DMS 273 (cell line): ENCODE measurements at regions not wholly inside any gene's neighbourhood (a gene's known extent, or its start where the extent isn't known, plus 50 kb on each side); places are given as distances from the start of the nearest gene placed in this dataset.

Experiments
- DNase-seq: peaks from one replicate; lab custom pipeline; 2025; ENCODE audit not compliant: unreplicated experiment; lab: John Stamatoyannopoulos, UW

DNA sequence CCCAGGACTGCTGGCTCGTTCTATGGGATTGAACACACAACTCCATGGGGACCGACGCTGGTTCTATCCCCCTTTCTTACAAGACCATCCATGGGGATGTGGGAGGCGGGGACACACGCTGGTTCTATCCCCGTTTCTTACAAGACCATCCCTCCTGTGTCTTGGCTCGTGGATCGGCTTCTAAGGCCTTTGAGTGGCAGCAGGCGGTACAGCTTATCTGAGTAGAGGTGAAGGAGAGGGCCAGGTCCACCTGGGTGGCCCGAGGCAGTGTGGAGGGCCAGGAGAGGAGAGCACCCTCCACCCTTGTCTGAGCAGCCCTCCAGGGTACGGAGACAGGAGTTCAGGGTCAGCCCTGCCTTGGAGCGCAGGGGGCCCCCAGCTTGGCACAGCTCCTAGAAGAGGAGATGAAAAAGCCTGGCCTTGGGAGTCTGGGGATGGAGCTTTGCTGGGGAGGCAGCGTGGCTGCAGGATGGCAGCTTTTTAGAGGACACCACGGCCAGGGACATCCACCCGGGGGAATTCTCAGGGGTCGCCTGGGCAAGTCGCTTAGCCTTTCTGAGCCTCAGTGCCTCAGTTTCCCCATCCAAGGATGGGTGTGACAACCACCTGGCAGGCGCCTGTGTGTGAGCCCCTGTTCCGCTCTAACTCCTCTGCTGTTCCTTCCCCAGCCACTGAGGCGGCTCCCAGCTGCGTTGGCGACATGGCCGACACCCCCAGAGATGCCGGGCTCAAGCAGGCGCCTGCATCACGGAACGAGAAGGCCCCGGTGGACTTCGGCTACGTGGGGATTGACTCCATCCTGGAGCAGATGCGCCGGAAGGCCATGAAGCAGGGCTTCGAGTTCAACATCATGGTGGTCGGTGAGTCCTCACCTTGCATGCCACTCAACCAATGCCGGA lies 341.0 kb downstream of the SEC14L1 start:
- no peak for DNase-seq

DNA sequence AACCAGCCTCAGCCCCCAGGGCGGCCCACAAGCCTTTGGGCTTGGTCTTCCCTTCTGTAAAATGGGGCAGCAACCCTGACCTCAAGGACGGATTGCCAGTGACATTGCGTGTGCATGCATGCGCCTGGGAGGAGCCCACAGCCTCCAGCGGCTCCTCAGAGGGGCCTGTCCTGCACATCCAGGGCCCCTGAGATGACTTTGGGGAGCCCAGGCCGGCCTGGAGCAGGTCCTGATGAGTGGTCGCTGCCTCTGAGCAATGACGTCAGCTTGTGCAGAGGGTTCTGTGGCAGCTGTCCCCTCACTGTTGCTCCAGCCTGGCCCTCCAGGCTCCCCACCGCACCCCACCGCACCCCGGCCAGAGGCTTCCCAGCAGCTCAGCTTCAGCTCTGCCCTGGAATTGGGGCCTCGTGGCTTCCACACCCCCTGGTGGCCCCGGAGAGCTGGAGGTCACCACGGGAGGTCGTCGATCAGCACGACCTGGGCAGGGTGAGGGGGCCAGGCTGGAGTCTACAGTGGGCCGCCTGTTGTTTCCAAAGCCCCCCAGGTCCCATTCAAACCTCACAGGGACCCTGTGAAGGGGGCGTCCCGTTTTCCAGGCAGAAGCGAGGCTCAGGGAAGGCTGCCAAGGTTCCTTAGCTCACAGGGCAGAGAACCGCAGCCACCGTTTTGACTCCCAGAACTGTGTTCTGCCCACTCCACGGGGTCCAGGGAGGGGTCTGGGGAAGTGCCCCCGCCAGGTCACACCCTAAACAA lies 341.8 kb downstream of the SEC14L1 start:
- DNase-seq = no peak

DNA sequence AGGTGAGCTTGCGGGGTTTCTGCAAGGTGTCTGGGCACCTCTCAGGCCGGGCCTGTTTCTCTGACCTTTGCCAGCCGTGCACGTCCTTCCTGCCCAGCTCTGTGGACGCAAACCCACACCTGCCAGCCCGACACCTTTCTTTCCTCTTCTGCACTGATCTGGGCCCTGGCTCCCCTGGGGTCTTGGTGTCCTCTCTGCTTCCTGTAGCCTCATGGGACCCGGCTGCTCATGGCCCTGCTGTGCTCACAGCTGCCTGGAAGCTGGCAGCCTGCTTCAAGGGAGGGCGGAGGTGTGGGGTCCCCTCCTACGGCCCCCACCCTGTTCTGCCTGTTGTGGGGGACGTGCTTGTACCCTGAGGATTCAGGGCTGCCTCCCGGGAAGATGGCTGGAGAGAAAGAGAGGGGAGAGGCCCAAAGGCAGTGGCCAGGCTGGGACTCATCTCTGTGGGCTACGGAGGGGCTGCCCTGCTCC lies 342.4 kb downstream of the SEC14L1 start:
- no peak for DNase-seq

DNA sequence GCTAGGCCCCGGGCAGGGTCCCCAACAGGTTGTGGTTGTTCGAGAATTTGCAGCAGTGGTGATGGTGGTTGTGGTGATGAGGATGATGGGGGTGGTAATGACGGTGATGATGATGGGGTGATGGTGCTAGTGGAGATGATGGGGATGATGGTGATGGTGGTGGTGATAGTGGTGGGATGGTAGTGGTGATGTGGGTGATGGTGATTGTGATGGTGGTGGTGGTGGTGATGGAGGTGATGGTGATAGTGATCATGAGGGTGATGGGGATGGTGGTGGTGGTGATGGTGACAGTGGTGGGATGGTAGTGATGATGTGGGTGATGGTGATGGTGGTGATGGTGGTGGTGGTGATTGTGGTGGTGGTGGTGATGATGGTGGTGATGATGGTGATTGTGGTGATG lies 343.3 kb downstream of the SEC14L1 start:
- no peak for DNase-seq

DNA sequence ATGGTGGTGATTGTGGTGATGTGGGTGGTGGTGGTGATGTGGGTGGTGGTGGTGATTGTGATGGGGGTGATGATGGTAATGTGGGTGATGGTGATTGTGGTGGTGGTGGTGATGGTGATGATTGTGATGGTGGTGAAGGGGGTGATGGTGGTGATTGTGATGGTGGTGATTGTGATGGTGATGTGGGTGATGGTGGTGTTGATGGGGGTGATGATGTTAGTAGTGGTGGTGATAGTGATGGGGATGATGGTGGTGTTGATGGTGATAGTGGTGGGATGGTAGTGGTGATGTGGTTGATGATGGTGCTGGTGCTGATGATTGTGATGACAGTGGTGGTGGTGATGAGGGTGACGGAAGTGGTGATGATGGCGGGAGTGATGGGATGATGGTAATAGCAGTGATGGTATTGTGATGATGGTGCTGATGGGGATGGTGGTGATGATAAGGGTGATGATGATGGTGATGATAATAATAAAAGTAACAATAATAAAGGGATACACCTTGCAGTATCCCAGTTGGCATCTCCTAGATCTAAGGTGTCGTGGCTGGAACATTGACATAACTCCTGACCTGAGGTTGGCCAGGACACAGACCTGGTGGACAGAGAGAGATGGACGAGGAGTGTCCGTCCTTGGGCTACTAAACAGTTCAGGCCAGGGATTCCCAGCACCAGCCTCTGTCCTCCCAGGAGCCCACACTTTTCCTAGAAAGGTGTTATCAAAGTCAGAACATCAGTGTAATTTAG lies 344.5 kb downstream of the SEC14L1 start:
- DNase-seq = no peak

DNA sequence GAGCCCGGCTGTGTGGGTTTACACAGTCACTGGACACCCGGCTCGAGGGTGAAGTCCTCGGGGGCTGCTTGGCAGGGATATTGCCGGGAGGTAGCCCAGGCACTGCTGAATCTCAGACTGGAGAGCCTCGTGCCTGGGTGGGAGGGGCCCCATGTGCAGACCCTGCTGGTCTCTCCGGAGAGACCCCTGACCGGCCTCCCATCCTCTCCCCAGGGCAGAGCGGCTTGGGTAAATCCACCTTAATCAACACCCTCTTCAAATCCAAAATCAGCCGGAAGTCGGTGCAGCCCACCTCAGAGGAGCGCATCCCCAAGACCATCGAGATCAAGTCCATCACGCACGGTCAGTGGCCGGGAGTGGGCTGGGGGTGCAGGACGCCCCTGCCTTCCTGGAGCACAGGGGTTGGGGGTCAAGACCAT lies 346.5 kb downstream of the SEC14L1 start:
- no peak for DNase-seq

DNA sequence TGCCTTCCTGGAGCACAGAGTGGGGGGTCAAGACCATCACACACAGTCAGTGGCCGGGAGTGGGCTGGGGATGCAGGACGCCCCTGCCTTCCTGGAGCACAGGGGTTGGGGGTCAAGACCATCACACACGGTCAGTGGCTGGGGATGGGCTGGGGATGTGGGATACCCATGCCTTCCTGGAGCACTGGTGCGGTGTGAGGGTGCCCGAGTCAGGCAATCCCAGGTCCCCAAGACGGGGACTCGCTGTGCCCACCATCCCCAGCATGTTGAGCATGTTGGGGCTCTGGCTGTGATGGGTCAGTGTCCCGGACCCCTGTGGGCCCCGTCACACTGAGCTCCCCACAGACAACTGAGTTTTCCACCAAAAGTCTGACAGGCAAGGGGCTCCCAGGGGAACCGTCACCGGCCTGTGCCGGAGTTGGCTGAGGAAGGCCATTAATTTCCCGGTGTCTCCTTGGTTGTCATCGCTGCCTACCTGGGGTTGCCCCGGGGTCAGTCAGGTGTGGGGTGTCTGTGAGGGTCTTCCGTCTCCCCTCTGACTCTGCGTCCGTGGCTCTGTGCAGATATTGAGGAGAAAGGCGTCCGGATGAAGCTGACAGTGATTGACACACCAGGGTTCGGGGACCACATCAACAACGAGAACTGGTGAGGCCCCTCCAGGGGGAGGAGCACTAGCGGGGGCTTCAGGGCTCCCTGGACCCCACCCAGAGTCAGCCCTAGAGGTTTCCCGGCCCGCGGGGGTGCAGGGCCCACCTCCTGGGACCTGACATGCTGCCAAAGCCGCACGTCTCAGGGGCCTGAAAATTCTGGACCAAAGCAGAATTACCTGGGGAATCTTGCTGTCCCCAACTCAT lies 347.1 kb downstream of the SEC14L1 start:
- no peak for DNase-seq

DNA sequence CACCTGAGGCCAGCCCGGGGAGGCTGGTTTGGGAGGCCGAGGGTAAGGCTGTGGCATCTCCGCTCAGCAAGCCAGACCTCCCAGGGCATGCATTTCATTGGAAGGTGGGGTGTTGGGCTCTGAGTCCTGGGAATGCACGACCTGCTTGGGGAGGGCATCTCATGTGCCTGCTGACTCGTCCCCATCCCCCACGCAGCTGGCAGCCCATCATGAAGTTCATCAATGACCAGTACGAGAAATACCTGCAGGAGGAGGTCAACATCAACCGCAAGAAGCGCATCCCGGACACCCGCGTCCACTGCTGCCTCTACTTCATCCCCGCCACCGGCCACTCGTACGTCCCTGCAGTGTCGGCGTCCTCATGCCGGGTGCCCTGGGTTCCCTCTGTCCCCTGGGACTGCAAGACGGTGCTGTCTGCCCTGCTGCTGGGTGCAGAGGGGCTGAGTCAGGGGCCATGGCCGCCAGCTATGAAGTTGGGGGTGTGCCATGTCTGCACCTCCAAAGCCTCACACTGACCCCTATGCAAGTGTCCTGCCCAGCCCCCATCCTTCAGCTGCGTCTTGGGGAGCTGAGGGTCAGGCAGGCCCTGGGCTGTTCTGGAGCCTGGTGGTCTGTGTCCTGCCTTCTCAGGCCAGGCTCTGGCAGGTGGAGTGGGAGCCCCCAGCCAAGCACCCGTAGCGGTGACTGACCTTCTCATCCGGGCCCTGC lies 347.9 kb downstream of the SEC14L1 start:
- DNase-seq = no peak

DNA sequence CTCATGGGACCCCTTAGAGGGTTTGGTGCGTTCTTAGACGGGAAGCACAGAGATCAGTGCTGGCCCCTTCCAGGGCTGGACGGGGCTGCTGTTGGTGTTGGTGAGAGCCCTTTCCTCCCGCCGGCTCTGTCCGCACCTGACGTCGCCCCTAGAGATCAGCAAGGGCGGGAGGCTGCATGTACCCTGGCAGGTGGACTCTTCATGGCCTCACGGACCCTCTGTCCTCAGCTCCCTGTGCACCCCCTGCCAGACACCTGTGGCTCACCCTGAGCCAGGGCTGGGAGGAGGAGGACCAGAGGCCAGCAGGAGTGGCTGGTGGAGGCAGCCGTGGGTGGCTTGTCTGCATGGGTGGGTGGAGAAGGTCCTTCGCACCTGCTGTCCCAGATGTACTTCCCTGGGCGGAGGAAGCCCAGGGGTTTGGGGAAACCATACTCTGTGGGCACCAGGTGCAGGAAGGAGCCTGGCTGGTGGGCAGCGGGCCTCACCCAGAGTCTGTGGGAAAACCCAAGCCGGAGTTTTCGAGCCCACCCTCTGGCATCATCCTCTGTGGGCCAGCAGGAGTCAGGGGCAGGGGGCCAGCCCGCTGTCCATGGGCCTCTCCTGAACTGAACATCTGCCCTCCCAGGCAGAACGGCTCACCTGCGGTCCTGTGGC lies 348.6 kb downstream of the SEC14L1 start:
- DNase-seq = no peak

DNA sequence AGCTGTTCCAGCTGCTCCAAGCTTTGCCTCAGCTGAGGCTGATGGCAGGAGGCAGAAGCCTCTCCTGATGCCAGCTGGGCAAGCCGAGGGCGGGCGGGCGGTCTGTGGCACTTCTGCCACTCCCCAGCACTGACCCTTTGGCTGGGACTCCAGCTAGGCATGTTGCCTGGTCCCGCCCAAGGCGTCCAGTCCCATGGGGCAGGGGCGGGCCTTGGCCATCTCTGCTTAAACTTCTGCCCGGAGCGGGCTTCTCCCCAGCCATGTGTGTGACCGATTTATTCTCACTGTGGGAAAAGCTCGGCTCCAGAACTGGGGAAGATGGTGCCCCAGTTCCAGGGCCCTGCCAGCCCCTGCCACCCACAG lies 349.1 kb downstream of the SEC14L1 start:
- peak; percentile 26 for DNase-seq

DNA sequence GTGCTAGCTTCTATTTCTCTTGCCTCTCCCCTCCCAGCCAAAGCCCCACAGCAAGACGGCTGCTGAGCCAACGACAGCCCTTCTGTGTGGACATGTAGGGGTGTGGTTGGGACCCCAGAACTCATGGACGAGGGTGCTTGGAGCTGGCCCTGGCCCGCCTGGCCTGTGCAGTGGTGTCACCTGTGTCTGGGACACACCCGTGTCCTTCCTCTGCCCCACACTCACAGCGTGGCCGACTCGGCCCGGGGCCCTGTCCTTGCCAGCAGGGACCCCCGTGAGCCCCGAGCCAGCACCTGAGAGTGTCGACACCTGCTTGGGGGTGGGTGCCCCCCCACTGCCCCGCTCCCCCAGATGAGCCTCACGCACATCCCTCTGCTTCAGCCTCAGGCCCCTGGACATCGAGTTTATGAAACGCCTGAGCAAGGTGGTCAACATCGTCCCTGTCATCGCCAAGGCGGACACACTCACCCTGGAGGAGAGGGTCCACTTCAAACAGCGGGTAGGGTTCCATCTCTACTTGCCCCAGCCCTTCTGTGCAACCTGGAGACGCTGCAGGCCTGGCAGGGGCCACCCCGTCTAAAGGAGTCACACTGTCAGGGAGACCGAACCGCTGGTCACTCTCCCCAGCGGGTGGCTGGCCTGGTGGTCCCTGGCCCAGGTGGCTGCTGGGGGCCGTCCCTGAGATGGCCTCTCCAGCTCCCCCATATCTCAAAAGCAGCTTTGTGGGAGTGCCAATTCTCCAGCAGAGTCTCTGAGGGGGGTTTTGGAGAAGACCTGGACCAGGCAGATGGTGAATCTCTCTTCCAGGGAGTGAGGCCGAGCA lies 349.8 kb downstream of the SEC14L1 start:
- no peak for DNase-seq

DNA sequence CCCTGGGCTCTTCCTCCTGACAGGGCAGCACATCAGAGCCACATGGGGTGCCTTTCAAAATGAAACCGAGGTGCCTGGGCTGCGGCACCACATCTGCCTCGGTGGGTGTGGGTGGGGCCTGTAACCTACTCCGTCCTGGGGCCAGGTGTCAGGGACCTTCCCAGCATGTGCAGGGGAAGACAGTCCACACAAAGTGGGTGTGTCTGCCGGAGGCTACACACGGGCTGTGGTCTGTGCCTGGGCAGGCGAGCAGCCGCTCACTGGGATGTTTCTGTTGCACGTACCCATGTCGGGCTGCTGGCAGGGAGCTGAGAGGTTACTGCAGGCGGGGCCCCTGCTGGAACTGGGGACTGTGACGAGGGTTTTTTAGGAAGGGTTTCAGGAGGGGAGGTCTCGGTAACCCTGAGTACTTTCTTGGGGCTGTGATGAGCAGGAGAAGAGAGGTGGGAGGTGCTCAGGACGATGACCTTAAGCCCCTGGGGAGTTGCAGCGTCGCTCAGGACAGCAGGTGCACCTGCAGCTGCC lies 351.2 kb downstream of the SEC14L1 start:
- no peak for DNase-seq

DNA sequence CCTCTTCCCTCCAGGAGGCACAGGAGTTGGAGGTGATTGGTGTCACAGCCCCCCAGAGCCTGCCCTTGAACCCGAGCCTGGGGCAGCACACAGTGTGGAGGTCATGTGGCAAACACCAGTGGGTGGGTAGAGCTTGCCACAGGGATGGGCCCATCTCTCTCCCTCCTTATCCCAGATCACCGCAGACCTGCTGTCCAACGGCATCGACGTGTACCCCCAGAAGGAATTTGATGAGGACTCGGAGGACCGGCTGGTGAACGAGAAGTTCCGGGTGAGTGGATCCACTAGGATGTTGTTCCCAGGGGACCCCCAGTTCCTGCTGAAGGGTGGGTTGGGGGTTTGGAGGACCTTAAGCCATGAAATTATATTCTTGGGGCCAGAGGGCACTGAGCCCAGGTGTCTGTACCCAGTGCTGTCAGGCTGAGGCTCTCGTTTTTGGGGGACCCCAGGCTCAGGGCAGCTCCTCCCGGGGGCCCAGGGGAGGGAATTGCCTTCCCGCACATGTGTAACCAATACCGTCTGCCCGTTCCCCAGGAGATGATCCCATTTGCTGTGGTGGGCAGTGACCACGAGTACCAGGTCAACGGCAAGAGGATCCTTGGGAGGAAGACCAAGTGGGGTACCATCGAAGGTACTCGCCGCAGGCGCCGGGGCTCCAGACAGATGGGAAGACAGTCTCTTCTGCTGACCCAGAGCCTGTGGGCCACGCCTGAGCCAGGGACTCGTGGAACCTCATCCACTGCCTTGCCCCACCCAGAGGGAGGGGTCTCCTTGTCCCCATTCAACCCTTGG lies 351.9 kb downstream of the SEC14L1 start:
- no peak for DNase-seq

DNA sequence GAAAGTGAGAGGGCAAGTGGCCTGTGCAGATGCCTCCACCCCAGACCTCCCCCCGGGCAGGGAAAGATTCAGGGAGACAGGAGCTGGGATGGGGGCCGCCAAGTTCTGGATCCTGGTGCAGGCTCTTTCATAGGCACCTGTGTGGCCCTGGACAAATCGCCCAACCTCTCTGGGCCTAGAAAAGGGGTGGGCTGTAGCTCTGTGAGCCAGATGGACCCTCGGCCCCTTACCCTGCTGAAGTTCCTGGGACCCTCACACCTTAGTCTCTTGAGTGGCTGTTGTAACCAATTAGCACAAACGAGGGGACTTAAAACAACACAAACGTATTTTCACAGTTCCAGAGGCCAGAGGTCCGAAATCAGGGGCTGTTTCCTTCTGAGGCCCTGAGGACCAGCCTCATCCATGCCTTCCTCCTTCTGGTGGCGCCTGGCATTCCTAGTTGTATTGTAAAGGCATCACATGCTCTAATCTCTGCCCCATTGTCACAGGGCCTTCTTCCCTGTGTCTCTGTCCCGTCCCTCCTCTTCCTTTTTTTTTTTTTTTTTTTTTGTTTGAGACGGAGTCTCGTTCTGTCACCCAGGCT lies 352.6 kb downstream of the SEC14L1 start:
- no peak for DNase-seq

DNA sequence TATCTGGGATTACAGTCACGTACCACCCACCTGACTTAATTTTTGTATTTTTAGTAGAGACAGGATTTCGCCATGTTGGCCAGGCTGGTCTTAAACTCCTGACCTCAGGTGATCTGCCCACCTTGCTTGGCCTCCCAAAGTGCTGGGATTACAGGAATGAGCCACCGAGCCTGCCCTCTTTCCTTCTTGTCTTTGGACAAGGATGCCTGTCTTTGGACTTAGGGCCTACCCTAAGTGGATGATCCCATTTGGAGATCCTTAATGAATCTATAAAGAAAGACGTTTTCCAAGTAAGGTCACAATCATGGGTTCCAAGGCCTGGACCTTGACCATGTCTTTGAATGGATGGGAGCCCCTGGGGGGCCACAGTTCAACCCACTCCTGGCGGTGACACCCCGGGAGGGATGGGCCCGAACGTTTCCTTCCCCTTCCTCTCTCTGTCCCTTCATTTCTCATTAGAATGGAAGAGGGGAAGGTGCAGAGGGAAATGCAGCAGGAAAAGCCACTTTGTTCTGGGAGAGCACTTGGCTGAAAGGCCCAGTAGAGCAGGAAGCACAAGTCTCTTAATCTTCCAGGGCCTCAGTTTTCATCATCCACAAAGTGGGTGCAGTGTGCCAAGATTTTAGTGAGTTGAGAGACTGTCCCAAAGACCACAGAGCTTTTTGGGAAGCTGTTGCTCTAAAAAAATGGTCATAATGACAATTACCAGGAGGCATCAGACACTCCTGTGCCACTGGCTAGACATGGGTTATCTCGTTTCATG lies 353.3 kb downstream of the SEC14L1 start:
- no peak for DNase-seq

DNA sequence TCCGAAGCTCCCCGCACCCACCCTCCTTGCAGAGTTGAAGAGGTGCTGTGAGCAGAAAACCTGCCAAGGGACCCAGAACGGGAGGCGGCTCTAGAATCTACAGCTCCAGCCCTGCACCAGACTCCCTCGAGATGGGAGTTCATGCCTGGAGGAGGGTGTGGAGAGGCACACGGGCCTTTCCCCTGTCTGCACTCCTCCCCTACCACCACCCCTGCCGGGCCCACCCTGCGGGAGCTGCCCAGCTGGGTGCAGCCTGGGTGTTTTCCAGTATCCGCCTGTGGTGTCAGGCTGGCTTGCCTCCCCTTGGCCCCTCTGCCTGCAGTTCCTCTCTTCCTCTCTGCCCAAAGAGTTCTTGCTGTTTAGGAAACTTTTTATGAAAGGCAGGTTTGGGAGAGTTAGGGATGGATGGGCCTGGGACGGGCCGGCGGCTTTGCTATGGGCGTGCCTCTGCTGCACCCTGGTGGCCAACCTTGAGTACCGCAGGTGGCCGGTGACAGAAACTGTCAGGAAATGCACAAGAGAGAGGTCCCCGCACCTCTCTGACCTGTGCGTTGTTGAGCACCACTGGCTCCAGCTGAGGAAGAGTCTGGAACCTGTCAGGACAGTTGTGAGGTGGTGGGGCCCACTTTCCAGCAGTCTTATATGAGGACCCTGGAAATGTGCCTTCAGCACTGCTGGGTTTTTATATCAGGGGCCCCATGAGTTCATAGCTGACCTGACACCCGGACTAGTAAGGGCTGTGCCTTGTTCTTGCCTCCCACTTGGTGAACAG lies 354.1 kb downstream of the SEC14L1 start:
- DNase-seq = peak; percentile 87
